Effector CD4-positive, alpha-beta T cell (primary cell): ENCODE measurements at regions not wholly inside any gene's neighbourhood (a gene's known extent, or its start where the extent isn't known, plus 50 kb on each side); places are given as distances from the start of the nearest gene placed in this dataset.
"Not testable (repeated sequence)": the region's sequence is repeated elsewhere in the genome, so short reads cannot be mapped to it uniquely, and the experiment has no call there.

Experiments
- DNase-seq: peaks from one replicate; pipeline ENCODE4 v3.0.0-alpha.2; 2020

DNA sequence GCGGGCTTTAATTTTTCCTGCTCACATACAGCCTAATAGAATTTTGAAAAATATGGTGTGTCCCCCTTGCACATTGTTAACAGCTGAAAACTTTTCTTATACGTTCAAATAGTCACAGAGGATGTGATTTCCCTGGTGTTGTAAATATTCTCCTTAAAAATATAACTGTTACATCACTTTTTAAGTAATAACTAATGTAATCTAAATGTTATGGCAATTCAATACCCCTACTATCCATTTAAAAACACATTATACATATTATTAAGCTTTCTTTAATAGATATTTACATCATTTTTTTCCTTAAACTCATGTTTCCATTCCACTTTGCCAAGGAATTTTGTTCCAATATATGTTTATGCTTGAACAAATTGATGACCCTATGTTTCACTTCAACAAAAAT lies 85.5 kb upstream of the S1PR1 start:
- no peak for DNase-seq

GRCh38 chr1:101150670-101151069 lies 86.1 kb upstream of the S1PR1 start:
- DNase-seq, result no peak

DNA sequence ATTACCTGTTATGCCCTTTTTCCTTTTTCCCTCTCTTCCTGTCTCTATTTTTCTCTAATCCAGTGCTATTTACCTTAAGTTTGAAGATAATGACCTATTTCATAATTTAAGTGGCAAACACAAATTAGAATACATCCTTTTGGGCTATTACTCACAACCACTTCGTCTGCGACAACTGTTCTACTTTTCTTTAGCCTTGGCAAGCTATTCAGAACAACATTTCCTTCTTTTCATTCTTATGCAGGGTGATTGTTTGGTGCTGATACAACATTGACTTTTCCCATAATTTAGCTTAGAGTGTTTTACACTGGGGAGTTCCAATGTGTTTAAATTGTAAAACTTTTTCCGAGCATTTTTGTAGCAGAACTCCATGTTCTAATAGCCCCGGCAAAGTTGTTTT lies 86.6 kb upstream of the S1PR1 start:
- no peak for DNase-seq

DNA sequence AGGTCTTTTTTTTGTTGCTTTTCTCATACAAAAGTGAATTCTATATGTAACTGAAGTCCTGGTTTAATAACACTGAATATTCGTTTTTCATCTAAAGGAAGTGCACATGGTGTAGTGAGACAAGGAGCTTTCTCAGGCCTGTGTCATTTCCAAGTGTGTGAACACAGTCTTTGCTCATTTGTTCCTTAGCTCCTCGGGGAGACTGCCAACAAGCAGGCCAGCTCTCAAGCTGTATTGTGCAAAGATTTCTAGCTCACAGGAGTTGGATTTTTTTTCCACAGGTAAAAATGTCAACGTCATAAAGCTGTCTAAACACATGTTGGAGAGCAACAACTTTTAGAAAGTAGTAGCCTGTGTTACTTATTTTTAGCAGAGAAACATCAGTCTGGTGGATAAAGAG lies 87.8 kb upstream of the S1PR1 start:
- no peak for DNase-seq

DNA sequence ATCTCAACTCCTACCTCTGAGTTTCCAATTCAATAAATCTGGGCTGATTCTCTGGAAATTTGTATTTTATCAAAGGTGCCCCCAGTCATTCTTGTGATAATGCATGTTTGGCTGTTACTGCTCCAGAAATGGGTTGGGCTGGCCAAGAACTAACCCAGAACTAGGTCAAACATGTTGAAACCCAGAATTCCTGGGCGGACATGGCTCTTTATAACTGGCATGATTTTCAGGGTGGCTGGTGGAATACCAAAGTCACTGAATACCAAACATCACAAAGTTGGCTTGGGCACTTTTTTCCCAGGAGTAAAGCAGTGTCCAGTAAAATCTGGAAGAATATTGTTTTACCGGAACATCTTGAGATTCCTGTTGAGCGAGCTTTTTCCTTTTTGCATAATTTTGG lies 89.4 kb upstream of the S1PR1 start:
- no peak for DNase-seq

DNA sequence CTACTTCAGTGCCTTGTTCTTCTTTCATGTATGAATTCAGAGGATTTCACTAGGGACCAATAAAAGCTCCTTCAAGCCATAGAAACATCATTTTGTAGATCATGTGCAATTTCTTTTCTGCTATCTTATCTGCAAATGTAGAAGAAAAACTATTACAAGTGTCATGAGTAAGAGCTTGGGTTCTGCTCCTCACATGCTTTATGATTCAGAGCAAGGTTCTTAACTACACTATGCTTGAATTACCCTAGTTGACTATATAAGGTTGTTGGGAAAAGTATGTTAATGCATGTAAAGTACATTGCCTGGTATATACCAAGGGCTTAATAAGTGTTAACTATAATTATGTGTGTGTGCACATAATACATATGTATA lies 91.4 kb upstream of the S1PR1 start:
- DNase-seq, result no peak

DNA sequence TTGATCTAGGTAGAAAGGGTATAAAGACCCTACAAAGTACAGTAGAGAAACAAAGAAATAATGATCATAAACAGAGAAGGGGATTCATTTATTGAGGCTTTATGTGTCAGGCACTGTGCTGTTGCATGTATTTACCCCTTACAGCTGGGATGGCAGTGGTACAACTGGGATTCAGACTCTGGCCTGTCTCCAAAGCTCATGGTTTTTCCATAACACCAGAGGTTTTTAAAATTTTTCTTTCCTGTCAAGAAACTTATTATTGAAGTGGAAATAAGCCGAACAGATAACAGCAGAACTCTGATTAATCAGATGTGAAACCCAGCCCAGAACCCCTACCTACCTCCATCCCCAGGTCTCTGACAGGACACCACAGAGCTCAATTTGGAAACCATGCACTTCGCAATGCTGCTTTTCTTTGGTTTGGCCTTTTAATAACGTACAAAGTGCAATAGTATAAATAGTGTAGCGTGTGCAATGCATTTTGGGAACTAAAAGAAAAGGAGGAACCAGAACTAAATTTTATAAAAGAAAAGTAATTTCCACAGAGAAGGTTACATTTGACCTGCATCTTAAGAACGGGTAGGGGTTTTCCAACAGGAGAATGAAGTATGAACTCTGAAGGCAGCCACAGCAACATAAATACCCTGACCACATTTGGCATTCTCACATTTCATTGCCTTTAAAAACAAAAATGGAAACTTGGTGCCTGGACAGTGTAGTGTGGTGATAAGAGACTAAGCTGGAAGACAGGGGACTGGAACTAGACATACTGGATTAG lies 92.0 kb upstream of the S1PR1 start:
- DNase-seq, result no peak

- no peak for DNase-seq
Measured at GRCh38 chr1:101142244-101142643, 94.6 kb upstream of the S1PR1 start.

DNA sequence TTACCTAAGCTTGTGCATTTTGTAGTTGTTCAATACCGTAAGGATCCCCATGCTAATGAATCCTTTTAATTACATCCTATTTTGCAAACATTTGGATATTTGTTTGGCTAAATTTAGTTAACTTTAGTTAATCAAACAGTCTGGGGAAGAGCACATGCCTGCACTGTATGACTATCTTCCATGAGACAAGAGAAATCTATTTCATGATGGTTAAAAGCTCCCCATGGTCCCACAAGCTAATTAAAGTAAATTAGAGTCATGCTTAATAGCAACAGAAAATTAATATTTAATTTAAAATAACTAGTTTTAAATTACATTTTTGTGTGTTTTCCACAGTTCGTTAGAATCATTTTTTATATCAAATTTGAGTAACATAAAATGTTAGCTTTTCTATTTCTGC lies 95.4 kb upstream of the S1PR1 start:
- DNase-seq, result no peak

- DNase-seq, result no peak
Measured at GRCh38 chr1:101139821-101140718, 96.7 kb upstream of the S1PR1 start.

GRCh38 chr1:101139130-101139529 lies 97.7 kb upstream of the S1PR1 start:
- no peak for DNase-seq

- DNase-seq, result no peak
Measured at GRCh38 chr1:101137144-101138126, 99.4 kb upstream of the S1PR1 start.

DNA sequence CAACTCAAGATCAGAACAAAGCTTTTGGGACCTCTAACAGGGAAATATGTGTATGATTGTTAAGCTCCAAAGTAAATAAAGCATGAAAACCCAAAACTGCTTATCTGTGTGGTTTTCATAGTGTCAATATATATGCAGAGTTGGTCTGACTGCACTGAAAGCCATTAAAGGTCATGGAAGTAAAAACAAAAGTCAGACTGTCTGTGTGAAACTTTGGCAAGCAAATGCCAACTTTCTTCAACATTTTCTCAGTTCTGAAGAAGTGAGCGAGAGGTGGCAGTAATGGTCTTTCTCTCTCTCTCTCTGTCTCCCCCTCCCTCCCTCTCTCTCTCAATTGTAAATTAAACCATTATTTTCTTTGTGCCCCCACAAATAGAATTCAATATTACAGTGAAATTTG lies 100.1 kb upstream of the S1PR1 start:
- DNase-seq, result no peak

DNA sequence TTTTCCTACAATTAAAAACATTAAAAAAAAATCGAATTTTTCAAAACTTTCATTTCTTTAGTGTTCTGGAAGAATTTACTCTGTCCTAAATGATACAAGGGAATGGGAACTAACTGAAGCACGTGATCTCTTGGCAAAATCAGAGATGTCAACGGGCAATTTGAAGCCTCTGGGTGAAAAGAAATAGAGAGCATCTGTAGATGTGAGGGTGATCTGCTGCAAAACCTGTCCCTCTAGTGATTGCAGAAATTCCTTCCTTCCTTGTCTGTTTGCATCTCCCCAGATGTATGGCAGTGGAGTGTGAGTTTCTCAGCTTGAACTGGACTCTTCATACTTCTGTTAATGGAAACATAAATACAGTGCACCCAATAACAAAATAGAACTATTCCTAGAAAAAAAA lies 100.5 kb upstream of the S1PR1 start:
- no peak for DNase-seq

DNA sequence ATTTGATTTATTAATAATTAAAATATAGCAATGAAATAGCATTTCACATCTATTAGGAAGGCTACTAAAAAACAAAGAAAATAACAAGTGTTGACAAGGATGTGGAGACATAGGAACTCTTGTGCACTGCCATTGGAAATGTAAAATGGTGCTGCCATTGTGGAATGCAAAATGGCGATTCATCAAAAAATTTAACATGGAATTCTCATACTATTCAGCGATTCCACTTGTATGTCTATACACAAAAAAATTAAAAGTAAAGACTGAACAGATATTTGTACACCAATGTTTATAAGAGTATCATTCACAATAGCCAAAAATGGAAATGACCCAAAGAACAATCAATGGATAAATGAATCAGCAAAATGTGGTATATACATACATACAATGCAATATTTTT lies 101.3 kb upstream of the S1PR1 start:
- DNase-seq, result no peak

- DNase-seq, result no peak
Measured at GRCh38 chr1:101131239-101131843, 105.5 kb upstream of the S1PR1 start.

DNA sequence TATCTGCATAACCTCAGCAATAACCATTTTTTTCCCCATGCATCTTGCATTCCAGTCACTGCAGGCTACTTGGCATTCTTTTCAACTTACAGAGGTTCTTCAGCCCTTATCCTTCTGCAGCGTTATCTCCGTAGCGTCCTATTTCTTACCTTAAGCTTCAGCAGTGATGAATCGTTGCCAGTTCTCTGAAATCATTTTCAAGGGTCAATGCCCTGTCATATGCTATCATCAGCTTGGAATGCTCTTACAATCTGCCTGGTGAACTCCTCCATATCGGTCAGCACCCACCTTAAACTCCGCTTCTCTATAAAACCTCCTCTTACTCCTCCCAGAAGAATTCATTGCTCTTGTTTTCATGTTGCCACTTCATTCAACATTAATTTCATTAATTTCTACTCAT lies 105.1 kb upstream of the DPH5 start:
- no peak for DNase-seq

GRCh38 chr1:101128846-101129245 lies 103.3 kb upstream of the DPH5 start:
- no peak for DNase-seq

- DNase-seq, result peak; percentile 18
Measured at GRCh38 chr1:101128211-101128727, 102.7 kb upstream of the DPH5 start.

DNA sequence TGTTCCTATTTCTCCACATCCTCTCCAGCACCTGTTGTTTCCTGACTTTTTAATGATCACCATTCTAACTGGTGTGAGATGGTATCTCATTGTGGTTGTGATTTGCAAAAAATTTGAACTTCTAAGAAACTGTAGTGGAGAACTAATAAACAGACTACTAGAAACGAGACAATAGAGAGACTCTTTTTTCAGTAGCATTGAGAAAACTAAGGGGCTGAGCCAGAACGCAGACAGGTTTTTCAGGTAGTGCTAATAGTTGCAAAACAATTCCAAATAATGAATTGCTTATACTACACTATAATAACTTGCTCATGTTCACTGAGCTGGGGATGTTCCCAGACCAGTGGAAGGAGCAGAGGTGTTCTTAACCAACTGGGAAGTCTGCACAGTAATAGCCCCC lies 98.8 kb upstream of the DPH5 start:
- no peak for DNase-seq

DNA sequence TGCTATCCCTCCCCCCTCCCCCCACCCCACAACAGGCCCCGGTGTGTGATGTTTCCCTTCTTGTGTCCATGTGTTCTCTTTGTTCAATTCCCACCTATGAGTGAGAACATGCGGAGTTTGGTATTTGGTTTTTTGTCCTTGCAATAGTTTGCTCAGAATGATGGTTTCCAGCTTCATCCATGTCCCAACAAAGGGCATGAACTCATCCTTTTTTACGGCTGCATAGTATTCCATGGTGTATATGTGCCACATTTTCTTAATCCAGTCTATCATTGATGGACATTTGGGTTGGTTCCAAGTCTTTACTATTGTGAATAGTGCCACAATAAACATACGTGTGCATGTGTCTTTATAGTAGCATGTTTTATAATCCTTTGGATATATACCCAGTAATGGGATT lies 98.3 kb upstream of the DPH5 start:
- not testable (repeated sequence) for DNase-seq

DNA sequence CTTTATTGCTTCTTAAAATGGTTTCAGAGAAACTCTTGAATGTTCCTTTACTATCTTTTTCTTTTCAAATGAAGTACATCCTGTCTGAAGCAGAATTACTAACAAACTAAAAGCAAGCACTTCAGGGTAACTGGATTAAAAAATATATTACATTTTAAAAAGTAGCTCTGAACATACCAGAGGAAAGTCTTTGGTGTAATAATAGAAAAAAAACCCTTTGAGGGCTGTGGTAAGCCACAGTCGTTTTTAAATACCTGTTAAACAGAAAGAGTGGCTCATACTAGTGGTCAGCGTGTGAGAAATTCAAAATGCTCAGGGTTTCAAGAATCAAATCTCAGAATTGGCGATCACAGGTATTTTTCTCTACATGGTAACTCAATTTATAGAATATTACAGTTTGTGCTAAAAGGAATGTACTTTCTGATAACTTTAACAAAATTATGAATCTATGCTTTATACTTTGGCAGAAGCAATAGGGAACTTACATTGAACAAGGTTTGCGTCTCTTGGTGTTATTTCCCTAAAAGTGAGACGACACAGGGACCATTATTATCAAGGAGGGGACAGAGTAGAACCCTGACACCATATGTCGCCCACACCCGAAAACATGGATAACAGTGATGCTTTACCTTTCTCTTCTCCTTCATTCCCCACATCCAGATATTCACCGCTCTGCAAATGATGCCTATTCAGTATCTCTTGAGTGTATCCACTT lies 97.0 kb upstream of the DPH5 start:
- peak; percentile 14 for DNase-seq
